ENCODE measurements at regions not wholly inside any gene's neighbourhood (a gene's known extent, or its start where the extent isn't known, plus 50 kb on each side); places are given as distances from the start of the nearest gene placed in this dataset.

DNA sequence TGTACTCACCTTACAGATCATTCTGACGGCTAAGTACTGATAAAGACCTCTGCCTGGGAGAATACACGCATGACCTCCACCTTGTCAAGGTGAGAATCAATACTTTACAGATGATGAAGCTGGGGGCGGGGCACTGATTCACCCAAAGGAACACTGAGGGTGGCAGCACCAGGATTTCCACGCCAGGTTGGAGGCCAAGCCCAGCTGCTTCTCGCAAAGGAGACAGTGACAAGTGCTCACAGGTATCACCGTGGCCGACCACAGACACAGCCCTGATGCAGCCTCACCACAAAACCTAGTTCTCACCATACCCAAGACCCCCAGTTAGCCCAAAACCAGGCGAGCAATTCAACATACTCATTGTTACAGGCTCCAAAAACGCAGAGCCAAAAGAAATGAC lies 434.2 kb downstream of the SOX9 start:
- Histone ChIP-seq H3K9me3 (ENCODE audit: control insufficient read depth in 4 of 4, low read length in 3 of 4) (no peaks in the 10 kb centered on the region), H3K9ac (ENCODE audit: low read depth in 1 of 2, low read length in 2 of 2) (no peak overlapping the region), H3K27me3 (ENCODE audit: control insufficient read depth in 4 of 4, insufficient read depth in 4 of 4, low read length in 3 of 4) (peaks cover 0 to 3% (median under 1%) of the 10 kb centered on the region in 4 donors), H3K27ac (ENCODE audit: low read depth in 1 of 2, low read length in 2 of 2) (no peak overlapping the region), H3K36me3 (ENCODE audit: control insufficient read depth in 4 of 4, insufficient read depth in 3 of 4, low read depth in 1 of 4, low read length in 3 of 4) (no peaks in the 10 kb centered on the region), H3K4me1 (ENCODE audit: control insufficient read depth in 4 of 4, insufficient read depth in 4 of 4, low read length in 3 of 4) (no peaks in the 10 kb centered on the region), H3K4me3 (ENCODE audit: low read depth in 1 of 3, low read length in 3 of 3) (no peak overlapping the region)
- 52% methylated on average over 9 of the region's 9 CpGs for WGBS
- DNase-seq (ENCODE audit: low spot score), result no peak
- TF ChIP-seq, protein P1, sequence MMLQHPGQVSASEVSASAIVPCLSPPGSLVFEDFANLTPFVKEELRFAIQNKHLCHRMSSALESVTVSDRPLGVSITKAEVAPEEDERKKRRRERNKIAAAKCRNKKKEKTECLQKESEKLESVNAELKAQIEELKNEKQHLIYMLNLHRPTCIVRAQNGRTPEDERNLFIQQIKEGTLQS (IDR thresholded peaks at IDR 0.05), result no peak
- TF ChIP-seq RXRA (IDR thresholded peaks at IDR 0.05), result no peak
- no peak for TF ChIP-seq TAF1 (conservative IDR thresholded peaks at IDR 0.05)
- no peak for TF ChIP-seq HNF4A (conservative IDR thresholded peaks at IDR 0.05)

DNA sequence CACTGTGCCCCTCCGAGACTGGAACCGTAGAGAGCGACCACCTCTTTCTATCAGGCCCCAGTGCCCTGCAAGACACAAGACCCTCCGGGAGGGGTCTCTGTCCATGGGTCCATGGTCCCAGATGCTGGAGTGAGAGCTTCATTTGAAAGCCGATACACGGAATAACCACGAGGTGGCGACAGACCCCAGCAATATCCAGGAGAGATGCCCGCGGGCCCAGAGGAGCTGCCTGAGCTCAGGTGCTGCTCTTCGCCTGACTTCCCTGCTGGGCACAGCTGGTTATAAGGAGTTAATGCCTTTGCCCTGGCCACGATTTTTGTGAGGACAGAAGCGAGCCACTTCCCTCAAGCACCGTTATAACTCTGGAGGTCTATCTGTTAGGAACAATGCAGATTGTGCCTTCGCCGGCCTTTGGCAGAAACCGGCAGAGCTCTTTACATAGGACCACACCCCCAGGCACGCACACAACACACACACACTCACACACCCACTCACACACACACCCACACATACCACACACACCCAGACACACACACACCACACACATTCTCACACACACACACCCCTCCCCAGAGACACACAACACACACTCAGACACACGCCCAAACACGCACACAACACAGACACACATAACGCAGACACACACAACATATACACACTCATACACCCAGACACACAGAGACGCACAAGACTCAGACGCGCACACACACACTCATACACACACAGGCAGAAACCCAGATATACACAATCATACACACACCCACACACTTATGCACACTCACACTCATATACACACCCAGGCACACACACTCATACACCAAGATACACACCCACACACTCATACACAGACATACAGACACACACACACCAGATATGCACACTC lies 436.4 kb downstream of the SOX9 start:
- WGBS, result 37% methylated on average over 24 of the region's 24 CpGs
- Histone ChIP-seq H3K27ac (ENCODE audit: low read depth in 1 of 2, low read length in 2 of 2) (no peak overlapping the region), H3K9ac (ENCODE audit: low read depth in 1 of 2, low read length in 2 of 2) (no peak overlapping the region), H3K4me1 (ENCODE audit: control insufficient read depth in 4 of 4, insufficient read depth in 4 of 4, low read length in 3 of 4) (peaks cover 0 to 2% (median 0%) of the 10 kb centered on the region in 4 donors), H3K27me3 (ENCODE audit: control insufficient read depth in 4 of 4, insufficient read depth in 4 of 4, low read length in 3 of 4) (peaks cover 0 to 3% (median under 1%) of the 10 kb centered on the region in 4 donors), H3K4me3 (ENCODE audit: low read depth in 1 of 3, low read length in 3 of 3) (no peak overlapping the region), H3K9me3 (ENCODE audit: control insufficient read depth in 4 of 4, low read length in 3 of 4) (no peaks in the 10 kb centered on the region), H3K36me3 (ENCODE audit: control insufficient read depth in 4 of 4, insufficient read depth in 3 of 4, low read depth in 1 of 4, low read length in 3 of 4) (no peaks in the 10 kb centered on the region)
- DNase-seq (ENCODE audit: low spot score), result peak; percentile 57
- TF ChIP-seq JUND (IDR thresholded peaks at IDR 0.05) (no peak), FOXA1 (IDR thresholded peaks at IDR 0.05) (no peak), HNF4A (conservative IDR thresholded peaks at IDR 0.05) (no peak), RAD21 (IDR thresholded peaks at IDR 0.05) (peak; percentile 80 to 88)
- TF ChIP-seq, protein P2, sequence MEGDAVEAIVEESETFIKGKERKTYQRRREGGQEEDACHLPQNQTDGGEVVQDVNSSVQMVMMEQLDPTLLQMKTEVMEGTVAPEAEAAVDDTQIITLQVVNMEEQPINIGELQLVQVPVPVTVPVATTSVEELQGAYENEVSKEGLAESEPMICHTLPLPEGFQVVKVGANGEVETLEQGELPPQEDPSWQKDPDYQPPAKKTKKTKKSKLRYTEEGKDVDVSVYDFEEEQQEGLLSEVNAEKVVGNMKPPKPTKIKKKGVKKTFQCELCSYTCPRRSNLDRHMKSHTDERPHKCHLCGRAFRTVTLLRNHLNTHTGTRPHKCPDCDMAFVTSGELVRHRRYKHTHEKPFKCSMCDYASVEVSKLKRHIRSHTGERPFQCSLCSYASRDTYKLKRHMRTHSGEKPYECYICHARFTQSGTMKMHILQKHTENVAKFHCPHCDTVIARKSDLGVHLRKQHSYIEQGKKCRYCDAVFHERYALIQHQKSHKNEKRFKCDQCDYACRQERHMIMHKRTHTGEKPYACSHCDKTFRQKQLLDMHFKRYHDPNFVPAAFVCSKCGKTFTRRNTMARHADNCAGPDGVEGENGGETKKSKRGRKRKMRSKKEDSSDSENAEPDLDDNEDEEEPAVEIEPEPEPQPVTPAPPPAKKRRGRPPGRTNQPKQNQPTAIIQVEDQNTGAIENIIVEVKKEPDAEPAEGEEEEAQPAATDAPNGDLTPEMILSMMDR (IDR thresholded peaks at IDR 0.05; ENCODE audit: low read depth, low read length, missing input control), result peak; percentile 68
- TF ChIP-seq, protein P3, sequence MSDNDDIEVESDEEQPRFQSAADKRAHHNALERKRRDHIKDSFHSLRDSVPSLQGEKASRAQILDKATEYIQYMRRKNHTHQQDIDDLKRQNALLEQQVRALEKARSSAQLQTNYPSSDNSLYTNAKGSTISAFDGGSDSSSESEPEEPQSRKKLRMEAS (IDR thresholded peaks at IDR 0.05), result no peak
- TF ChIP-seq, protein P4, sequence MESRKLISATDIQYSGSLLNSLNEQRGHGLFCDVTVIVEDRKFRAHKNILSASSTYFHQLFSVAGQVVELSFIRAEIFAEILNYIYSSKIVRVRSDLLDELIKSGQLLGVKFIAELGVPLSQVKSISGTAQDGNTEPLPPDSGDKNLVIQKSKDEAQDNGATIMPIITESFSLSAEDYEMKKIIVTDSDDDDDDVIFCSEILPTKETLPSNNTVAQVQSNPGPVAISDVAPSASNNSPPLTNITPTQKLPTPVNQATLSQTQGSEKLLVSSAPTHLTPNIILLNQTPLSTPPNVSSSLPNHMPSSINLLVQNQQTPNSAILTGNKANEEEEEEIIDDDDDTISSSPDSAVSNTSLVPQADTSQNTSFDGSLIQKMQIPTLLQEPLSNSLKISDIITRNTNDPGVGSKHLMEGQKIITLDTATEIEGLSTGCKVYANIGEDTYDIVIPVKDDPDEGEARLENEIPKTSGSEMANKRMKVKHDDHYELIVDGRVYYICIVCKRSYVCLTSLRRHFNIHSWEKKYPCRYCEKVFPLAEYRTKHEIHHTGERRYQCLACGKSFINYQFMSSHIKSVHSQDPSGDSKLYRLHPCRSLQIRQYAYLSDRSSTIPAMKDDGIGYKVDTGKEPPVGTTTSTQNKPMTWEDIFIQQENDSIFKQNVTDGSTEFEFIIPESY (IDR thresholded peaks at IDR 0.05), result no peak

DNA sequence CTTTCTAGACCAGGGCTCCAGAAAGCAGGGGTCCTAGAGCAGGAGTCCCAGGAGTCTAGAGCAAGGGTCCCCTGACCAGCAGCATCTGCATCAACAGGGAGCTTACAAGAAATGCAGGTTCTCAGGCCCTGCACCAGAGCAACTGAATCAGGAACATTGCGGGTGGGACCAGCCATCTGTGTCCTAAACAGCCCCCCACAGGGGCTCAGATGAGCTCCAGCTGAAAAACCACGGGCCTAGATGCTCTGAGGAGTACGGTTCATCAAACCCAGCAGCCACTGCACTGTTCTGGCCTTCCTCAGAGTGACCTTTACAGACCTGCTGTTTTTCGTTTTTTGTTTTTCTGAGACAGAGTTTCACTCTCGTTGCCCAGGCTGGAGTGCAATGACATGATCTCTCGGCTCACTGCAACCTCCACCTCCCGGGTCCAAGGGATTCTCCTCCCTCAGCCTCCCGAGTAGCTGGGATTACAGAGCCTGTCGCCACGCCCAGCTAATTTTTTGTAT lies 438.2 kb downstream of the SOX9 start:
- TF ChIP-seq SP1 (IDR thresholded peaks at IDR 0.05) (no peak), GABPA (IDR thresholded peaks at IDR 0.05 in 1 of 2, conservative IDR thresholded peaks at IDR 0.05 in 1 of 2) (no peak), HNF4G (IDR thresholded peaks at IDR 0.05) (no peak), YY1 (IDR thresholded peaks at IDR 0.05) (no peak), FOXA2 (IDR thresholded peaks at IDR 0.05) (no peak)
- TF ChIP-seq, protein P2 (IDR thresholded peaks at IDR 0.05; ENCODE audit: low read depth, low read length, missing input control), result no peak
- TF ChIP-seq, protein P4 (IDR thresholded peaks at IDR 0.05), result no peak
- 86% methylated on average over 10 of the region's 10 CpGs for WGBS
- Histone ChIP-seq H3K27me3 (ENCODE audit: control insufficient read depth in 4 of 4, insufficient read depth in 4 of 4, low read length in 3 of 4) (peaks cover 0 to 3% (median 0%) of the 10 kb centered on the region in 4 donors), H3K9me3 (ENCODE audit: control insufficient read depth in 4 of 4, low read length in 3 of 4) (no peaks in the 10 kb centered on the region), H3K27ac (ENCODE audit: low read depth in 1 of 2, low read length in 2 of 2) (no peak overlapping the region), H3K9ac (ENCODE audit: low read depth in 1 of 2, low read length in 2 of 2) (no peak overlapping the region), H3K4me1 (ENCODE audit: control insufficient read depth in 4 of 4, insufficient read depth in 4 of 4, low read length in 3 of 4) (peaks cover 0 to 2% (median 0%) of the 10 kb centered on the region in 4 donors), H3K36me3 (ENCODE audit: control insufficient read depth in 4 of 4, insufficient read depth in 3 of 4, low read depth in 1 of 4, low read length in 3 of 4) (no peaks in the 10 kb centered on the region), H3K4me3 (ENCODE audit: low read depth in 1 of 3, low read length in 3 of 3) (no peak overlapping the region)
- no peak for DNase-seq (ENCODE audit: low spot score)

Measured in liver (tissue), 8 donors.